IMR-90 (cell line): ENCODE measurements at regions not wholly inside any gene's neighbourhood (a gene's known extent, or its start where the extent isn't known, plus 50 kb on each side); places are given as distances from the start of the nearest gene placed in this dataset.
A peak's percentile ranks its signal among the peaks of the same experiment; 100 is the strongest.

ENCODE experiments used
- ATAC-seq: fragments of 200-7000 bp; cut with Tn5 transposase; 2 replicates; pipeline ENCODE4 v1.9.1; 2020; ENCODE audit warnings: low read depth, mild to moderate bottlenecking, moderate library complexity
- BruUV-seq: library from RNA; stranded (reverse); fragments of 400-500 nt; replicated peaks from 2 replicates; lab custom pipeline; 2021; lab: Mats Ljungman, UMichigan
- CTCF ChIA-PET: fragments of 300-600 bp; formaldehyde crosslinking; extraction: SDS; loops from one replicate; lab custom pipeline; 2021; ENCODE audit warnings: antibody characterized with exemption; lab: Yijun Ruan, JAX
- POLR2A ChIA-PET: fragments of 300-600 bp; sonication (Branson Sonifier 250); formaldehyde crosslinking; loops from one replicate; lab custom pipeline; 2022; ENCODE audit warnings: antibody characterized with exemption; ENCODE audit not compliant: unreplicated experiment; lab: Charles Lee
- DNase-seq: peaks from one replicate; pipeline ENCODE4 v3.0.0; 2013
- H2AFZ ChIP-seq: replicated peaks from 2 replicates; pipeline ENCODE3; 2013; ENCODE audit warnings: low read length, mild to moderate bottlenecking; ENCODE audit not compliant: poor library complexity
- H2AK5ac ChIP-seq: 2 replicates; pipeline ENCODE4 v1.6.1; 2013; ENCODE audit warnings: low read depth, low read length, inconsistent platforms
- H2AK9ac ChIP-seq: replicated peaks from 2 replicates; pipeline ENCODE3; 2013; ENCODE audit warnings: mild to moderate bottlenecking, low read depth, low read length, moderate library complexity; ENCODE audit not compliant: poor library complexity
- H2BK120ac ChIP-seq: 2 replicates; pipeline ENCODE4 v1.6.1; 2013; ENCODE audit warnings: low read depth, low read length, inconsistent platforms
- H2BK15ac ChIP-seq: 3 replicates; pipeline ENCODE4 v1.6.1; 2013; ENCODE audit warnings: low read depth, low read length, inconsistent platforms
- H2BK20ac ChIP-seq: 2 replicates; pipeline ENCODE4 v1.6.1; 2013; ENCODE audit warnings: low read depth, mild to moderate bottlenecking, inconsistent platforms, low read length, moderate library complexity
- H2BK5ac ChIP-seq: 2 replicates; pipeline ENCODE4 v1.6.1; 2013; ENCODE audit warnings: mild to moderate bottlenecking, low read depth, low read length, inconsistent platforms; ENCODE audit not compliant: poor library complexity, severe bottlenecking
- H3K14ac ChIP-seq: replicated peaks from 2 replicates; pipeline ENCODE4 v1.6.1; 2013; ENCODE audit warnings: low read depth, low read length, inconsistent platforms
- H3K18ac ChIP-seq: 2 replicates; pipeline ENCODE4 v1.6.1; 2013; ENCODE audit warnings: low read depth, low read length, control low read depth
- H3K23ac ChIP-seq: 2 replicates; pipeline ENCODE4 v1.6.1; 2013; ENCODE audit warnings: low read depth, low read length, inconsistent platforms
- H3K27ac ChIP-seq: 2 replicates; pipeline ENCODE4 v1.5.1; 2013; ENCODE audit warnings: mild to moderate bottlenecking, control low read depth, low read length; ENCODE audit not compliant: insufficient read depth
- H3K27me3 ChIP-seq: 2 replicates; pipeline ENCODE4 v1.6.1; 2013; ENCODE audit warnings: low read length; ENCODE audit not compliant: control insufficient read depth, insufficient read depth
- H3K36me3 ChIP-seq: 2 replicates; pipeline ENCODE4 v1.6.1; 2013; ENCODE audit warnings: low read length, mixed read lengths; ENCODE audit not compliant: control insufficient read depth, insufficient read depth
- H3K4ac ChIP-seq: 2 replicates; pipeline ENCODE4 v1.6.1; 2013; ENCODE audit warnings: low read depth, low read length, inconsistent platforms
- H3K4me1 ChIP-seq: 2 replicates; pipeline ENCODE4 v1.6.1; 2013; ENCODE audit warnings: low read length, mixed read lengths; ENCODE audit not compliant: control insufficient read depth, insufficient read depth
- H3K4me2 ChIP-seq: 2 replicates; pipeline ENCODE4 v1.6.1; 2013; ENCODE audit warnings: low read depth, mild to moderate bottlenecking, control low read depth, low read length, moderate library complexity
- H3K4me3 ChIP-seq: 2 replicates; pipeline ENCODE4 v1.5.1; 2013; ENCODE audit warnings: low read depth, mild to moderate bottlenecking, control low read depth, low read length, moderate library complexity; ENCODE audit not compliant: insufficient read depth
- H3K56ac ChIP-seq: 2 replicates; pipeline ENCODE4 v1.6.1; 2013; ENCODE audit warnings: low read length, inconsistent platforms; ENCODE audit not compliant: insufficient read depth; ENCODE audit errors: extremely low read depth
- H3K79me1 ChIP-seq, 2 experiments: 2 replicates each; pipeline ENCODE4 v1.6.1; 2013; ENCODE audit warnings: low read length in 2 of 2, inconsistent platforms in 1 of 2, low read depth in 1 of 2
- H3K9ac ChIP-seq: 2 replicates; pipeline ENCODE4 v1.6.1; 2013; ENCODE audit warnings: low read depth, low read length, control low read depth
- H3K9me1 ChIP-seq: 2 replicates; pipeline ENCODE4 v1.6.1; 2013; ENCODE audit warnings: low read length, inconsistent platforms; ENCODE audit not compliant: insufficient read depth
- H3K9me3 ChIP-seq: 2 replicates; pipeline ENCODE4 v1.6.1; 2013; ENCODE audit warnings: low read length; ENCODE audit not compliant: control insufficient read depth, insufficient read depth
- H4K20me1 ChIP-seq: 2 replicates; pipeline ENCODE4 v1.6.1; 2013; ENCODE audit warnings: low read length, inconsistent platforms; ENCODE audit not compliant: insufficient read depth
- H4K5ac ChIP-seq: 2 replicates; pipeline ENCODE4 v1.6.1; 2013; ENCODE audit warnings: mild to moderate bottlenecking, low read depth, low read length, control low read depth
- H4K8ac ChIP-seq, 2 experiments: 2 replicates each; pipeline ENCODE4 v1.6.1; 2013; ENCODE audit warnings: low read depth in 2 of 2, low read length in 2 of 2, control low read depth in 1 of 2, inconsistent platforms in 1 of 2
- H4K91ac ChIP-seq: 2 replicates; pipeline ENCODE4 v1.6.1; 2013; ENCODE audit warnings: low read depth, low read length, inconsistent platforms; ENCODE audit not compliant: insufficient read depth
- BHLHE40 ChIP-seq: fragments of 150-350 bp; IDR thresholded peaks from 2 replicates; pipeline ENCODE4 v1.6.1; 2016; ENCODE audit warnings: mild to moderate bottlenecking, low read depth, low read length
- CEBPB ChIP-seq: IDR thresholded peaks from 2 replicates; pipeline ENCODE4 v1.6.1; 2012; ENCODE audit warnings: low read depth, low read length, improper control_type of control experiment
- RAD21 ChIP-seq: IDR thresholded peaks from 2 replicates; pipeline ENCODE4 v1.6.1; 2012; ENCODE audit warnings: low read length, improper control_type of control experiment
- WGBS, 2 experiments: methylation state at CpG; one replicate each; pipeline versions ENCODE4 v1.1.5 to v1.1.7; 2013; ENCODE audit warnings: missing lambda C conversion rate in 2 of 2; ENCODE audit not compliant: insufficient read length in 1 of 2; ENCODE audit errors: extremely low coverage in 2 of 2; 5-methylcytosine and 5-hydroxymethylcytosine counted together
- dilution Hi-C: fragments of 300-500 bp; cut with HindIII; formaldehyde crosslinking; loops from one replicate; pipeline ENCODE4 v1.14.3; 2018; ENCODE audit warnings: low sequenced_read_pairs; ENCODE audit not compliant: unreplicated experiment
- in situ Hi-C: fragments of 300-500 bp; cut with MboI; formaldehyde crosslinking; loops from 3 replicates; pipeline ENCODE4 v1.14.3; 2019; ENCODE audit warnings: low sequenced_read_pairs, inconsistent platforms, mixed read lengths
- intact Hi-C: fragments of 100-400 bp; cut with micrococcal nuclease; formaldehyde crosslinking; loops from 2 replicates; pipeline ENCODE4 v1.10.0; 2022

- TF ChIP-seq BHLHE40, result no peak
These were observed 481.5 kb upstream of the TUSC1 start (continued) for GRCh38 chr9:26159575-26160392.

GRCh38 chr9:26158631-26159150 lies 480.4 kb upstream of the TUSC1 start:
- H3K79me1 ChIP-seq, result no peaks in the 10 kb centered on the region
- in situ Hi-C loops (loop anchor here (10.0 kb wide), 1 partner anchor 64 kb away; no protein-coding TSS in a partner anchor), dilution Hi-C loops (no loop called here), intact Hi-C loops (no loop called here)
- H3K4me3 ChIP-seq, result no peak overlapping the region
- no peak overlapping the region for H3K14ac ChIP-seq
- H2AK5ac ChIP-seq, result no peak overlapping the region
- H3K36me3 ChIP-seq, result no peaks in the 10 kb centered on the region
- H3K4ac ChIP-seq, result no peak overlapping the region
- H3K9me3 ChIP-seq, result no peaks in the 10 kb centered on the region
- no peak overlapping the region for H4K91ac ChIP-seq
- no peak overlapping the region for H3K4me2 ChIP-seq
- no peak overlapping the region for H4K8ac ChIP-seq
- no CpG with 5 or more reads among the region's 4 CpGs for WGBS, 2 experiments
- H3K27ac ChIP-seq, result no peak overlapping the region
- H4K20me1 ChIP-seq, result no peaks in the 10 kb centered on the region
- no peak overlapping the region for H4K5ac ChIP-seq
- no peak for DNase-seq
- peak overlapping the region; percentile 72 for H2BK5ac ChIP-seq
- no peaks in the 10 kb centered on the region for H3K27me3 ChIP-seq
- no peaks in the 10 kb centered on the region for H3K9me1 ChIP-seq
- H3K23ac ChIP-seq, result no peak overlapping the region
- no peak overlapping the region for H2AK9ac ChIP-seq
- no peak overlapping the region; the same call in 1 of the 2 replicates for H2BK120ac ChIP-seq
- H3K9ac ChIP-seq, result no peak overlapping the region
- POLR2A ChIA-PET, result no interaction called here
- H2BK15ac ChIP-seq, result no peak overlapping the region; the same call in 2 of the 3 replicates
- H3K4me1 ChIP-seq, result peaks cover 3% of the 10 kb centered on the region; the same call in 1 of the 2 replicates
- CTCF ChIA-PET, result interaction anchor here (1.0 kb wide), 1 partner anchor 10 kb away, joined by 3 read pairs; no protein-coding TSS in a partner anchor
- no peak overlapping the region for H2AFZ ChIP-seq
- H3K56ac ChIP-seq, result no peak overlapping the region
- TF ChIP-seq RAD21 (no peak), CEBPB (0 out of 2 replicates have a peak, but pooled peaks have one; percentile 4)
- BruUV-seq, result no TSS peak
- H2BK20ac ChIP-seq, result peak overlapping the region; percentile 71; the same call in 1 of the 2 replicates
- ATAC-seq, result no peak
- no peak overlapping the region; the same call in 1 of the 2 replicates for H3K18ac ChIP-seq
